Tibial artery (tissue), 4 donors: ENCODE measurements at regions not wholly inside any gene's neighbourhood (a gene's known extent, or its start where the extent isn't known, plus 50 kb on each side); places are given as distances from the start of the nearest gene placed in this dataset.

Experiments used
- DNase-seq, 2 donors: peaks; one replicate each; pipeline ENCODE4 v3.0.0-alpha.2; 2019
- H3K27ac ChIP-seq, 2 donors: fragments of 200-600 bp; sonication (generic) in 1 of 2; 1 replicate in 1 of 2; 2 replicates in 1 of 2; pipeline ENCODE4 v1.5.1; 2018 to 2019; ENCODE audit warnings: mild to moderate bottlenecking in 1 of 2
- H3K27me3 ChIP-seq, 2 donors: fragments of 200-600 bp; sonication (generic) in 1 of 2; one replicate each; pipeline versions ENCODE4 v1.5.1 to v1.6.0; 2016 to 2019
- H3K36me3 ChIP-seq, 3 donors: fragments of 200-600 bp; sonication (generic) in 2 of 3; one replicate each; pipeline ENCODE4 v1.5.1; 2016 to 2019; ENCODE audit warnings: mild to moderate bottlenecking in 2 of 3
- H3K4me1 ChIP-seq, 4 donors: fragments of 200-600 bp; sonication (generic) in 2 of 4; 1 replicate in 3 of 4; 2 replicates in 1 of 4; pipeline ENCODE4 v1.5.1; 2016 to 2019
- H3K4me3 ChIP-seq, 2 donors: fragments of 200-600 bp; sonication (generic) in 1 of 2; 1 replicate in 1 of 2; 2 replicates in 1 of 2; pipeline ENCODE4 v1.5.1; 2018 to 2019; ENCODE audit warnings: mild to moderate bottlenecking in 2 of 2
- H3K9me3 ChIP-seq, 3 donors: fragments of 200-600 bp; sonication (generic) in 1 of 3; one replicate each; pipeline ENCODE4 v1.5.1; 2016 to 2019
- CTCF ChIP-seq, 2 experiments: fragments of 200-600 bp in 1 of 2; fragments of 450-650 bp in 1 of 2; IDR thresholded peaks; one replicate each; pipeline ENCODE4 v1.5.1; 2017 to 2019; ENCODE audit warnings: antibody characterized with exemption in 2 of 2, mild to moderate bottlenecking in 1 of 2, moderate library complexity in 1 of 2
- intact Hi-C: fragments of 100-400 bp; cut with DNase I; formaldehyde crosslinking; loops from one replicate; pipeline ENCODE4 v1.15.0; 2023; ENCODE audit warnings: low total_unique reads

GRCh38 chr1:177812144-177812543 is 157.7 kb downstream of the SEC16B start:
- H3K27ac ChIP-seq, result no peak overlapping the region
- no peak for DNase-seq
- TF ChIP-seq CTCF (IDR thresholded peaks at IDR 0.05), result no peak
- no peaks in the 10 kb centered on the region for H3K9me3 ChIP-seq
- no peaks in the 10 kb centered on the region for H3K27me3 ChIP-seq
- intact Hi-C loops, result no loop called here
- H3K4me3 ChIP-seq, result no peak overlapping the region
- no peaks in the 10 kb centered on the region for H3K36me3 ChIP-seq
- H3K4me1 ChIP-seq, result no peaks in the 10 kb centered on the region

- Histone ChIP-seq H3K27me3 (no peaks in the 10 kb centered on the region), H3K4me3 (no peak overlapping the region), H3K27ac (no peak overlapping the region), H3K9me3 (no peaks in the 10 kb centered on the region), H3K4me1 (no peaks in the 10 kb centered on the region), H3K36me3 (no peaks in the 10 kb centered on the region)
- TF ChIP-seq CTCF (IDR thresholded peaks at IDR 0.05), result no peak
- intact Hi-C loops, result no loop called here
- DNase-seq, result no peak
Observed at GRCh38 chr1:177811429-177811828, 158.4 kb downstream of the SEC16B start.

- intact Hi-C loops, result no loop called here
- no peak overlapping the region for H3K27ac ChIP-seq
- H3K4me3 ChIP-seq, result no peak overlapping the region
- no peaks in the 10 kb centered on the region for H3K27me3 ChIP-seq
- no peak for DNase-seq
- H3K36me3 ChIP-seq, result no peaks in the 10 kb centered on the region
- TF ChIP-seq CTCF (IDR thresholded peaks at IDR 0.05), result no peak
- H3K9me3 ChIP-seq, result no peaks in the 10 kb centered on the region
- H3K4me1 ChIP-seq, result no peaks in the 10 kb centered on the region
Observed at GRCh38 chr1:177809819-177810218, 160.0 kb downstream of the SEC16B start.

GRCh38 chr1:177802304-177802703 is 167.6 kb downstream of the SEC16B start:
- Histone ChIP-seq H3K9me3 (no peaks in the 10 kb centered on the region), H3K4me1 (no peaks in the 10 kb centered on the region), H3K36me3 (no peaks in the 10 kb centered on the region), H3K27me3 (no peaks in the 10 kb centered on the region), H3K4me3 (no peak overlapping the region), H3K27ac (no peak overlapping the region)
- intact Hi-C loops, result no loop called here
- DNase-seq, result no peak
- TF ChIP-seq CTCF (IDR thresholded peaks at IDR 0.05), result no peak

- no peak for DNase-seq
- no peaks in the 10 kb centered on the region for H3K27me3 ChIP-seq
- no peak overlapping the region for H3K27ac ChIP-seq
- no peak for TF ChIP-seq CTCF (IDR thresholded peaks at IDR 0.05)
- intact Hi-C loops, result no loop called here
- H3K4me1 ChIP-seq, result no peaks in the 10 kb centered on the region
- no peaks in the 10 kb centered on the region for H3K9me3 ChIP-seq
- no peaks in the 10 kb centered on the region for H3K36me3 ChIP-seq
- H3K4me3 ChIP-seq, result no peak overlapping the region
Observed at GRCh38 chr1:177801790-177802189, 168.1 kb downstream of the SEC16B start.

- intact Hi-C loops, result no loop called here
- Histone ChIP-seq H3K27ac (no peak overlapping the region), H3K4me1 (no peaks in the 10 kb centered on the region), H3K9me3 (no peaks in the 10 kb centered on the region), H3K27me3 (no peaks in the 10 kb centered on the region), H3K36me3 (no peaks in the 10 kb centered on the region), H3K4me3 (no peak overlapping the region)
- DNase-seq, result no peak
- TF ChIP-seq CTCF (IDR thresholded peaks at IDR 0.05), result no peak
Observed at GRCh38 chr1:177800400-177801088, 169.3 kb downstream of the SEC16B start.
